ENCODE measurements at regions not wholly inside any gene's neighbourhood (a gene's known extent, or its start where the extent isn't known, plus 50 kb on each side); places are given as distances from the start of the nearest gene placed in this dataset.

GRCh38 chr2:53422979-53423378 lies 344.6 kb upstream of the CHAC2 start:
- intact Hi-C loops (cut with DNase I) = no loop called here
- DNase-seq = peak in 26 of 42 donors; percentile 1 to 56 (median 22)

GRCh38 chr2:53417385-53417784 lies 350.2 kb upstream of the CHAC2 start:
- DNase-seq = no peak
- intact Hi-C loops (cut with DNase I) = no loop called here

GRCh38 chr2:53407363-53408080 lies 360.1 kb upstream of the CHAC2 start:
- intact Hi-C loops (cut with DNase I) = no loop called here
- DNase-seq = no peak

GRCh38 chr2:53403792-53404413 lies 363.7 kb upstream of the CHAC2 start:
- DNase-seq = no peak
- intact Hi-C loops (cut with DNase I) = no loop called here

- no peak for DNase-seq
- intact Hi-C loops (cut with DNase I) = no loop called here
Measured at GRCh38 chr2:53397085-53397484, 370.5 kb upstream of the CHAC2 start.

- no peak for DNase-seq
- intact Hi-C loops (cut with DNase I) = no loop called here
Measured at GRCh38 chr2:53381271-53381670, 386.3 kb upstream of the CHAC2 start.

- no peak for DNase-seq
- intact Hi-C loops (cut with DNase I) = no loop called here
Measured at GRCh38 chr2:53379547-53379946, 388.1 kb upstream of the CHAC2 start.

- DNase-seq = no peak
- intact Hi-C loops (cut with DNase I) = no loop called here
Measured at GRCh38 chr2:53378791-53379190, 388.8 kb upstream of the CHAC2 start.

- DNase-seq = no peak
- intact Hi-C loops (cut with DNase I) = no loop called here
Measured at GRCh38 chr2:53373126-53373525, 394.5 kb upstream of the CHAC2 start.

GRCh38 chr2:53366543-53366942 lies 401.1 kb upstream of the CHAC2 start:
- no peak for DNase-seq
- intact Hi-C loops (cut with DNase I) = no loop called here

GRCh38 chr2:53362934-53363333 lies 404.7 kb upstream of the CHAC2 start:
- intact Hi-C loops (cut with DNase I) = no loop called here
- no peak for DNase-seq

- DNase-seq = no peak
- intact Hi-C loops (cut with DNase I) = no loop called here
Measured at GRCh38 chr2:53356291-53356905, 411.2 kb upstream of the CHAC2 start.

GRCh38 chr2:53353135-53354114 lies 414.2 kb upstream of the CHAC2 start:
- intact Hi-C loops (cut with DNase I) = no loop called here
- no peak for DNase-seq

GRCh38 chr2:53347269-53347668 lies 420.3 kb upstream of the CHAC2 start:
- intact Hi-C loops (cut with DNase I) = no loop called here

GRCh38 chr2:53342248-53342647 lies 425.4 kb upstream of the CHAC2 start:
- intact Hi-C loops (cut with DNase I) = no loop called here

More at GRCh38 chr2:53347269-53347668, 420.3 kb upstream of the CHAC2 start:
- DNase-seq = no peak

GRCh38 chr2:53334610-53335009 lies 433.0 kb upstream of the CHAC2 start:
- intact Hi-C loops (cut with DNase I) = no loop called here
- no peak for DNase-seq

More at GRCh38 chr2:53342248-53342647, 425.4 kb upstream of the CHAC2 start:
- DNase-seq = no peak

- DNase-seq = no peak
Measured at GRCh38 chr2:53331667-53332066, 435.9 kb upstream of the CHAC2 start.

GRCh38 chr2:53317861-53318260 lies 449.7 kb upstream of the CHAC2 start:
- no peak for DNase-seq
- intact Hi-C loops (cut with DNase I) = no loop called here

More at GRCh38 chr2:53331667-53332066, 435.9 kb upstream of the CHAC2 start:
- intact Hi-C loops (cut with DNase I) = no loop called here

- no peak for DNase-seq
- intact Hi-C loops (cut with DNase I) = no loop called here
Measured at GRCh38 chr2:53315149-53315548, 452.5 kb upstream of the CHAC2 start.
